OCI-LY1 (cell line): ENCODE measurements at regions not wholly inside any gene's neighbourhood (a gene's known extent, or its start where the extent isn't known, plus 50 kb on each side); places are given as distances from the start of the nearest gene placed in this dataset.

Source experiments
- H2AFZ ChIP-seq: fragments of 200-600 bp; sonication (generic), shearing (Covaris generic); 2 replicates; pipeline ENCODE4 v1.6.0; 2014; ENCODE audit warnings: antibody characterized with exemption, mild to moderate bottlenecking, low read length
- H3F3A ChIP-seq: fragments of 200-600 bp; sonication (generic), shearing (Covaris generic); 2 replicates; pipeline ENCODE4 v1.6.0; 2014; ENCODE audit warnings: mild to moderate bottlenecking, antibody characterized with exemption, low read length, moderate library complexity; ENCODE audit not compliant: insufficient read depth
- H3K27ac ChIP-seq: fragments of 200-600 bp; sonication (generic); 2 replicates; pipeline ENCODE4 v1.5.1; 2014; ENCODE audit warnings: low read length, mixed run types, mild to moderate bottlenecking, low read depth; ENCODE audit not compliant: poor library complexity, severe bottlenecking
- H3K27me3 ChIP-seq: fragments of 200-600 bp; sonication (generic); 2 replicates; pipeline ENCODE4 v1.6.0; 2014; ENCODE audit warnings: antibody characterized with exemption, mild to moderate bottlenecking, low read length, moderate library complexity; ENCODE audit not compliant: insufficient read depth
- H3K36me3 ChIP-seq: fragments of 200-600 bp; sonication (generic); 2 replicates; pipeline ENCODE4 v1.6.1; 2014; ENCODE audit warnings: mild to moderate bottlenecking, antibody characterized with exemption, low read length, moderate library complexity, mixed read lengths; ENCODE audit not compliant: insufficient read depth
- H3K4me1 ChIP-seq: fragments of 200-600 bp; sonication (generic); 2 replicates; pipeline ENCODE4 v1.5.1; 2014; ENCODE audit warnings: mild to moderate bottlenecking, low read length, moderate library complexity; ENCODE audit not compliant: insufficient read depth, severe bottlenecking
- H3K4me2 ChIP-seq: fragments of 200-600 bp; sonication (generic), shearing (Covaris generic); 2 replicates; pipeline ENCODE4 v1.6.1; 2014; ENCODE audit warnings: low read length
- H3K4me3 ChIP-seq: fragments of 200-600 bp; sonication (generic); 2 replicates; pipeline ENCODE4 v1.5.1; 2014; ENCODE audit warnings: low read length, low read depth, mild to moderate bottlenecking, mixed read lengths; ENCODE audit not compliant: poor library complexity, severe bottlenecking
- H3K79me2 ChIP-seq: fragments of 200-600 bp; shearing (Covaris generic); 2 replicates; pipeline ENCODE4 v1.6.1; 2016; ENCODE audit warnings: mixed run types, low read length, mixed read lengths; ENCODE audit not compliant: insufficient read depth
- H3K9ac ChIP-seq: fragments of 200-600 bp; sonication (generic), shearing (Covaris generic); 2 replicates; pipeline ENCODE4 v1.6.1; 2014; ENCODE audit warnings: mild to moderate bottlenecking, low read length, mixed read lengths
- H3K9me2 ChIP-seq: fragments of 200-600 bp; sonication (generic), shearing (Covaris generic); 2 replicates; pipeline ENCODE4 v1.6.1; 2014; ENCODE audit warnings: low read depth, mild to moderate bottlenecking, low read length, mixed read lengths
- H3K9me3 ChIP-seq: fragments of 200-600 bp; shearing (Covaris generic); 2 replicates; pipeline ENCODE4 v1.6.1; 2014; ENCODE audit warnings: low read length, mixed read lengths
- H4K20me1 ChIP-seq: fragments of 200-600 bp; sonication (generic), shearing (Covaris generic); 2 replicates; pipeline ENCODE4 v1.6.0; 2016; ENCODE audit warnings: mild to moderate bottlenecking, low read length; ENCODE audit not compliant: insufficient read depth
- EZH2 ChIP-seq: fragments of 200-600 bp; sonication (generic), shearing (Covaris generic); IDR thresholded peaks from 2 replicates; pipeline ENCODE4 v1.8.0; 2017; ENCODE audit warnings: borderline replicate concordance, mixed run types, mild to moderate bottlenecking, antibody characterized with exemption, low read length, moderate library complexity, mixed read lengths
- TF ChIP-seq, protein P1 (sequence below): fragments of 200-600 bp; sonication (generic), shearing (Covaris generic); IDR thresholded peaks from 2 replicates; pipeline ENCODE4 v1.5.1; 2017; ENCODE audit warnings: mild to moderate bottlenecking, antibody characterized with exemption, low read length, moderate library complexity, mixed read lengths

DNA sequence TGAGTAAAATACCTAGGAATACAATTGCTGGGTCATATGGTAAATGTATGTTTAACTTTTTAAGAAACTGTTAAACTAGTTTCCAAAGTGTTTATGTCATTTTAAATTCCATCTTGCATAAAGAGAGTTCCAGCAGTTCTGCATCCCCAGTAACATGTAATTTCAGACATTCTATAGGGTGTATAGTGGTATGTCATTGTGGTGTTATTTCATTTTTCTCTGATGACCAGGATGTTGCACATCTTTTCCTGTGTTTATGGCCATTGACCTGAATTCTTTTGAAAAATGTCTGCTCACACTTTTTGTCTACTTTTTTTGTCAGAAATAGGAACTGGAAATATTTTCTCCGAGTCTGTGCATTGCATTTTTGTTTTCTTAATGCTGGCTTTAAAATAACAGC, 128.9 kb downstream of the TMEM200A start:
- no peaks in the 10 kb centered on the region for H3K9me2 ChIP-seq
- no peaks in the 10 kb centered on the region for H3K79me2 ChIP-seq
- TF ChIP-seq EZH2: no peak
- TF ChIP-seq, protein P1, sequence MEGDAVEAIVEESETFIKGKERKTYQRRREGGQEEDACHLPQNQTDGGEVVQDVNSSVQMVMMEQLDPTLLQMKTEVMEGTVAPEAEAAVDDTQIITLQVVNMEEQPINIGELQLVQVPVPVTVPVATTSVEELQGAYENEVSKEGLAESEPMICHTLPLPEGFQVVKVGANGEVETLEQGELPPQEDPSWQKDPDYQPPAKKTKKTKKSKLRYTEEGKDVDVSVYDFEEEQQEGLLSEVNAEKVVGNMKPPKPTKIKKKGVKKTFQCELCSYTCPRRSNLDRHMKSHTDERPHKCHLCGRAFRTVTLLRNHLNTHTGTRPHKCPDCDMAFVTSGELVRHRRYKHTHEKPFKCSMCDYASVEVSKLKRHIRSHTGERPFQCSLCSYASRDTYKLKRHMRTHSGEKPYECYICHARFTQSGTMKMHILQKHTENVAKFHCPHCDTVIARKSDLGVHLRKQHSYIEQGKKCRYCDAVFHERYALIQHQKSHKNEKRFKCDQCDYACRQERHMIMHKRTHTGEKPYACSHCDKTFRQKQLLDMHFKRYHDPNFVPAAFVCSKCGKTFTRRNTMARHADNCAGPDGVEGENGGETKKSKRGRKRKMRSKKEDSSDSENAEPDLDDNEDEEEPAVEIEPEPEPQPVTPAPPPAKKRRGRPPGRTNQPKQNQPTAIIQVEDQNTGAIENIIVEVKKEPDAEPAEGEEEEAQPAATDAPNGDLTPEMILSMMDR: no peak
- H3F3A ChIP-seq: no peaks in the 10 kb centered on the region
- H3K36me3 ChIP-seq: no peaks in the 10 kb centered on the region
- no peak overlapping the region for H3K27ac ChIP-seq
- H4K20me1 ChIP-seq: no peaks in the 10 kb centered on the region
- no peak overlapping the region for H3K4me3 ChIP-seq
- no peak overlapping the region for H3K4me2 ChIP-seq
- H3K27me3 ChIP-seq: no peaks in the 10 kb centered on the region
- no peak overlapping the region for H2AFZ ChIP-seq
- no peaks in the 10 kb centered on the region for H3K9me3 ChIP-seq
- H3K9ac ChIP-seq: no peak overlapping the region
- no peaks in the 10 kb centered on the region for H3K4me1 ChIP-seq

DNA sequence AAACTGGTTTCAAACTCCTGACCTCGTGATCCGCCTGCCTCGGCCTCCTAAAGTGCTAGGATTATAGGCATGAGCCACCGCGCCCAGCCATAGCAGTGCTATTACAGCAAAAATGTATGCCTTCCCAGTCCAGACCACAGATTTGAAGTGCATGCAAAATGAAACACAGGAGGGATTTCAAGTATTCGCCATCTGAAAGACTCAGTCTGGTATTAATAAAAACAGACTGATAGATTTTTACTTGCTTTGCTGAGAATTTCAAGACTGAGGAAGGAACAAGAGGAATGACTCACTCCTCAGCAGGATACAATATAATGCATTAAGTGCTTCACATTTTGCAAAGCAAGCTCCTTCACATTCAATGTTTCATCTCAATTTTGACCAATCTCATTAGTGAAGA, 134.9 kb downstream of the TMEM200A start:
- no peaks in the 10 kb centered on the region for H3F3A ChIP-seq
- H3K36me3 ChIP-seq: no peaks in the 10 kb centered on the region
- no peak overlapping the region for H3K4me3 ChIP-seq
- H3K9ac ChIP-seq: no peak overlapping the region
- H3K4me1 ChIP-seq: no peaks in the 10 kb centered on the region
- H3K4me2 ChIP-seq: no peak overlapping the region
- no peak for TF ChIP-seq EZH2
- TF ChIP-seq, protein P1: no peak
- no peaks in the 10 kb centered on the region for H3K79me2 ChIP-seq
- no peaks in the 10 kb centered on the region for H3K9me2 ChIP-seq
- no peak overlapping the region for H2AFZ ChIP-seq
- no peaks in the 10 kb centered on the region for H3K27me3 ChIP-seq
- H3K27ac ChIP-seq: no peak overlapping the region
- H4K20me1 ChIP-seq: no peaks in the 10 kb centered on the region
- H3K9me3 ChIP-seq: no peaks in the 10 kb centered on the region

DNA sequence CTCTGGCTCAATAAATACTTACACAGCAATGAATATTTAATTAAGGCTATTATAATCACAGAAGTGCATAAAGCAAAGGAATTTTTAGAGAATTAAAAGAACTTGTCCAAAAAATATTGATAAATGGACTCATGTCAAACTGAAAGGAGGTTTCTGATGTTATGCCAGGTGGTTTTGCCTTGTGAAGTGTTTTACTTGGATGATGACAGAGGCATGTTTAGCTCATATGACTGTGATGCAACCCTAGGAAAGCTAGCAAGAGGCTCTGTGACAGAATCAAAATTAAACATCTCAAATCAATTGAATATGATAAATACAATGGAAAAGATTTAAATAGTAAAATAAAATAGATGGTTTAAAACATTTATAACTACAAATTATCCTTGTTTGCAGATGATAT, 137.3 kb downstream of the TMEM200A start:
- H4K20me1 ChIP-seq: no peaks in the 10 kb centered on the region
- no peak overlapping the region for H3K9ac ChIP-seq
- TF ChIP-seq, protein P1: no peak
- TF ChIP-seq EZH2: no peak
- H3K9me2 ChIP-seq: no peaks in the 10 kb centered on the region
- no peaks in the 10 kb centered on the region for H3K4me1 ChIP-seq
- H3K27me3 ChIP-seq: no peaks in the 10 kb centered on the region
- H3K4me2 ChIP-seq: no peak overlapping the region
- no peak overlapping the region for H3K4me3 ChIP-seq
- H3K36me3 ChIP-seq: no peaks in the 10 kb centered on the region
- no peaks in the 10 kb centered on the region for H3K79me2 ChIP-seq
- H3K9me3 ChIP-seq: no peaks in the 10 kb centered on the region
- no peaks in the 10 kb centered on the region for H3F3A ChIP-seq
- H2AFZ ChIP-seq: no peak overlapping the region
- H3K27ac ChIP-seq: no peak overlapping the region
